ENCODE measurements at regions not wholly inside any gene's neighbourhood (a gene's known extent, or its start where the extent isn't known, plus 50 kb on each side); places are given as distances from the start of the nearest gene placed in this dataset.
"Not testable (repeated sequence)": the region's sequence is repeated elsewhere in the genome, so short reads cannot be mapped to it uniquely, and the experiment has no call there.

DNA sequence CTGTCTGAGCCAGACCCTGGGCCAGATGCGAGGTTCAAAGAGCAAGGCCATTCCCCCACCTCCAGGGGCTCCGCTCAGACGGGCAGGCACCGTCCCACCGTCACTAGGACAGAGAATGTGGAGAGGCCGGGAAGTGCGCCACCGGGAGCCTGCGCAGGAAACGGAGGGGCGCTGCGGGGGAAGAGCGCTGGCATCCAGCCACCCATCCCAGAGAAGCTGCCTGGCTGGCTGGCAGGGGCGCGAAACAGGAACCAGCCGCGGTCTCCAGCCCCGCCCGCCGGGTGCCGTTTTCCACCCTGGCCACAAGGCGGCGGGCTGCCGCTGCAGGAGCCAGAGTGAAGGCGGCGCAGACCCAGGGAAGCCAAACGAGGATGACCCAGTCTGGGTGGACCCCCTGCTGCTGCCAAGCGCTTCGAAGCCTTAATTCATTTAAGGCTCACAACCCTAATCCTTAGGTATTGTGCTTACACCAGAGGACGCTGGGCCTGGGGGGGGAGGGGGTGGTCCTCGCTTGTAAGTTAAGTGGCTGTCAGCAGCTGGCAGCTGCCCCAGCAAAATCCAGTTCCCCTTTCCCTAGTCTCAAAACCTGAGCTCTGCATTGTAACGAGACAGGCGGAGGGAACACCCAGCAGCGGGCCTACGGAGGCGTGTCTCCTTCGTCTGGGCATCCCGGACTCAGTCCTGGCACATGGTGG lies 114.8 kb upstream of the SMURF2 start:
- H4K20me1 ChIP-seq (ENCODE audit: control insufficient read depth, extremely low read depth, insufficient read depth, low read length); H3K9ac ChIP-seq (ENCODE audit: control insufficient read depth, extremely low read depth, insufficient read depth, low read length); dilution Hi-C loops (cut with MboI; ENCODE audit: extremely low pct_ligation_motif_present, low sequenced_read_pairs); H3K4me3 ChIP-seq (ENCODE audit: control insufficient read depth in 2 of 3, extremely low read depth in 1 of 3, insufficient read depth in 2 of 3, low read depth in 1 of 3, low read length in 3 of 3); H3K27ac ChIP-seq (ENCODE audit: control insufficient read depth, insufficient read depth, low read length); H2AFZ ChIP-seq (ENCODE audit: control insufficient read depth, low read length); H3K36me3 ChIP-seq (ENCODE audit: control insufficient read depth in 2 of 2, extremely low read depth in 1 of 2, insufficient read depth in 2 of 2, low read length in 2 of 2); H3K79me2 ChIP-seq (ENCODE audit: control insufficient read depth, insufficient read depth, low read length); H3K9me3 ChIP-seq (ENCODE audit: control insufficient read depth, low read depth, low read length); H3K9me1 ChIP-seq (ENCODE audit: control insufficient read depth, extremely low read depth, insufficient read depth, low read length); DNase-seq (ENCODE audit: low read depth, low spot score): not testable (repeated sequence)
- peak; percentile 85 for FAIRE-seq
- Histone ChIP-seq H3K27me3 (ENCODE audit: control insufficient read depth, extremely low read depth, insufficient read depth, low read length) (peaks cover 10% of the 10 kb centered on the region), H3K4me1 (ENCODE audit: control insufficient read depth, extremely low read depth, insufficient read depth, low read length) (peaks cover 30% of the 10 kb centered on the region), H3K4me2 (ENCODE audit: control insufficient read depth, extremely low read depth, insufficient read depth, low read depth, low read length) (peak overlapping the region; percentile 20)
- TF ChIP-seq, protein P1, sequence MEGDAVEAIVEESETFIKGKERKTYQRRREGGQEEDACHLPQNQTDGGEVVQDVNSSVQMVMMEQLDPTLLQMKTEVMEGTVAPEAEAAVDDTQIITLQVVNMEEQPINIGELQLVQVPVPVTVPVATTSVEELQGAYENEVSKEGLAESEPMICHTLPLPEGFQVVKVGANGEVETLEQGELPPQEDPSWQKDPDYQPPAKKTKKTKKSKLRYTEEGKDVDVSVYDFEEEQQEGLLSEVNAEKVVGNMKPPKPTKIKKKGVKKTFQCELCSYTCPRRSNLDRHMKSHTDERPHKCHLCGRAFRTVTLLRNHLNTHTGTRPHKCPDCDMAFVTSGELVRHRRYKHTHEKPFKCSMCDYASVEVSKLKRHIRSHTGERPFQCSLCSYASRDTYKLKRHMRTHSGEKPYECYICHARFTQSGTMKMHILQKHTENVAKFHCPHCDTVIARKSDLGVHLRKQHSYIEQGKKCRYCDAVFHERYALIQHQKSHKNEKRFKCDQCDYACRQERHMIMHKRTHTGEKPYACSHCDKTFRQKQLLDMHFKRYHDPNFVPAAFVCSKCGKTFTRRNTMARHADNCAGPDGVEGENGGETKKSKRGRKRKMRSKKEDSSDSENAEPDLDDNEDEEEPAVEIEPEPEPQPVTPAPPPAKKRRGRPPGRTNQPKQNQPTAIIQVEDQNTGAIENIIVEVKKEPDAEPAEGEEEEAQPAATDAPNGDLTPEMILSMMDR (optimal IDR thresholded peaks at IDR 0.05 in 1 of 3, IDR thresholded peaks at IDR 0.05 in 1 of 3, conservative IDR thresholded peaks at IDR 0.05 in 1 of 3; ENCODE audit: extremely low read depth in 1 of 3, insufficient read depth in 2 of 3, low read length in 3 of 3) = peak; percentile 69 to 94 (median 80)

DNA sequence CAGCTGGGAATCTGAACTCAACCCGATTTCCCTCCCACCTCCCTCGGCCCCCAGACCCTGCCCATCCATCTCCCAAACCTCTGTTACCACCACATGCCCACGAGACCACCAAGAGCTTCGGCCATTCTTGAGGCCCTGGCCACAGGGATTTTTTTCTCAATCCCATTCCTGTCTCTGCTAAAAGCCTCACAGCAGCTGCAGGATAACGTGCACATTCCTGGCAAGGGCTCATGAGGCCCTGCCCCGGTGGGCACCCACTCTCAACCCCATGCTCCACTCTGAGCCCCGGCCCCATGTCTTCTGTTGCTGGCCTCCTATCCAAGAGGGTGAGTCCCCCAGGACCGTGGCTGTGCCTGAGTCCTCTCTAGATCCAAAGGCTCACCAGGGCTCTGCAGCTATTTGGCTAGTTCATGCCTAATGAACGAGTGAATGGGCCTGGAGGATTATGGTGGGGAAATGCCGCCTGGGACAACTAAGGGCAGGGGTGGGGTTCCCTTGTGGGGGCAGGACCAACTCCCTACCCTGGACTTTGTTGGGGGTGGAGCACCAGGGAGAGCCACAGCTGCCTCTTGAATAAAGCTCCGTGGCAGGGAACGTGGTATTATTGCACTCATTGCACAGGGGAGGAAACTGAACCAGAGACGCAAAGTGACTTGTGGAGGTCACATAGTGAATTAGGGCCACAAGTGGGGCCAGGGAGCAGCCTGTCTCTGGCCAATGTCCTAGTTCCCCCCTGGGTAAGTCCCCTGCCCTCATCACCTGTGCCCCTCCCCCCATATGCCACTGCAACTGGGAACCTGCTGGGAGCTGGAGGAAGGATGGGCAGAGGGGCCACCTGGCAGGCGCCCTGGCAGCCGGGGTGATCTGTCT lies 113.8 kb upstream of the SMURF2 start:
- no peak for FAIRE-seq
- Histone ChIP-seq H3K9me1 (ENCODE audit: control insufficient read depth, extremely low read depth, insufficient read depth, low read length) (no peaks in the 10 kb centered on the region), H2AFZ (ENCODE audit: control insufficient read depth, low read length) (no peak overlapping the region), H3K4me1 (ENCODE audit: control insufficient read depth, extremely low read depth, insufficient read depth, low read length) (peaks cover 27% of the 10 kb centered on the region), H4K20me1 (ENCODE audit: control insufficient read depth, extremely low read depth, insufficient read depth, low read length) (no peaks in the 10 kb centered on the region), H3K27me3 (ENCODE audit: control insufficient read depth, extremely low read depth, insufficient read depth, low read length) (peaks cover 10% of the 10 kb centered on the region), H3K4me3 (ENCODE audit: control insufficient read depth in 2 of 3, extremely low read depth in 1 of 3, insufficient read depth in 2 of 3, low read depth in 1 of 3, low read length in 3 of 3) (no peak overlapping the region), H3K36me3 (ENCODE audit: control insufficient read depth in 2 of 2, extremely low read depth in 1 of 2, insufficient read depth in 2 of 2, low read length in 2 of 2) (peaks cover 0 to 6% of the 10 kb centered on the region in 2 experiments), H3K4me2 (ENCODE audit: control insufficient read depth, extremely low read depth, insufficient read depth, low read depth, low read length) (no peak overlapping the region), H3K9ac (ENCODE audit: control insufficient read depth, extremely low read depth, insufficient read depth, low read length) (no peak overlapping the region), H3K79me2 (ENCODE audit: control insufficient read depth, insufficient read depth, low read length) (peaks cover 10% of the 10 kb centered on the region), H3K27ac (ENCODE audit: control insufficient read depth, insufficient read depth, low read length) (no peak overlapping the region), H3K9me3 (ENCODE audit: control insufficient read depth, low read depth, low read length) (no peaks in the 10 kb centered on the region)
- TF ChIP-seq, protein P1 (optimal IDR thresholded peaks at IDR 0.05 in 1 of 3, IDR thresholded peaks at IDR 0.05 in 1 of 3, conservative IDR thresholded peaks at IDR 0.05 in 1 of 3; ENCODE audit: extremely low read depth in 1 of 3, insufficient read depth in 2 of 3, low read length in 3 of 3) = no peak
- TF ChIP-seq EZH2 (IDR thresholded peaks at IDR 0.05; ENCODE audit: low read length) = no peak
- dilution Hi-C loops (cut with MboI; ENCODE audit: extremely low pct_ligation_motif_present, low sequenced_read_pairs) = no loop called here
- DNase-seq (ENCODE audit: low read depth, low spot score) = no peak

Data from keratinocyte (primary cell).